ENCODE measurements at regions not wholly inside any gene's neighbourhood (a gene's known extent, or its start where the extent isn't known, plus 50 kb on each side); places are given as distances from the start of the nearest gene placed in this dataset.

DNA sequence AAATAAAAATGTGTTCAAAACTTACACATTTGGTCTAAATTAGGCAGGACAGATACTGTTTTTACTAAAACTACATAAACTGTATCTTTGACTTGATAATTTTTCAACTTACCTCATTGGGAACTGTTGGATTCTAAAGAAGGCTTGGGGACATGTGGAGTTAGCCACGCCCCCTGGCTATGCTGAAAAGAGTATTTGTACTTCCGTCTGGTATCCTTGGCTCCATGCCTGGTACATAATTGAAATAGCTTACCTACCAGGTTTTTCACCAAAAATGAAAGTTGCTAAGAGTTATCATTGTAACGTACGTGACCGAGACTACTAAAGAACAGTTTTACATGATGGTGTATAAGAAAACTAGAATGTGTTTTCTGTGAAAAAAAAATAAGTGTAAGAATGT is 604.8 kb upstream of the IGFBP3 start:
- Histone ChIP-seq H3K27me3 (ENCODE audit: control insufficient read depth, insufficient read depth, low read length) (no peaks in the 10 kb centered on the region), H2BK20ac (ENCODE audit: low read depth, low read length) (no peak overlapping the region), H3K14ac (replicated peaks; ENCODE audit: low read depth, low read length) (no peak overlapping the region), H4K8ac (ENCODE audit: low read depth in 2 of 2, low read length in 2 of 2) (no peak overlapping the region), H2AK5ac (ENCODE audit: low read depth, low read length) (no peak overlapping the region), H2BK120ac (ENCODE audit: low read depth, low read length) (no peak overlapping the region), H3K79me1 (ENCODE audit: low read depth in 1 of 2, low read length in 2 of 2) (no peaks in the 10 kb centered on the region), H2AK9ac (replicated peaks; ENCODE audit: low read depth, low read length, poor library complexity) (no peak overlapping the region), H3K9me1 (ENCODE audit: insufficient read depth, low read length) (peaks cover 4% of the 10 kb centered on the region; the same call in 1 of the 2 replicates), H4K5ac (ENCODE audit: low read depth, low read length) (no peak overlapping the region), H2BK15ac (ENCODE audit: low read depth, low read length) (no peak overlapping the region), H3K4me2 (ENCODE audit: low read depth, low read length) (no peak overlapping the region), H2AFZ (replicated peaks; ENCODE audit: low read length, poor library complexity) (no peak overlapping the region), H2BK5ac (ENCODE audit: low read depth, low read length, poor library complexity, severe bottlenecking) (no peak overlapping the region), H3K9me3 (ENCODE audit: control insufficient read depth, insufficient read depth, low read length) (peaks cover 3% of the 10 kb centered on the region), H3K4ac (ENCODE audit: low read depth, low read length) (no peak overlapping the region), H3K9ac (ENCODE audit: low read depth, low read length) (no peak overlapping the region), H3K36me3 (ENCODE audit: control insufficient read depth, insufficient read depth, low read length) (no peaks in the 10 kb centered on the region), H4K20me1 (ENCODE audit: insufficient read depth, low read length) (no peaks in the 10 kb centered on the region), H3K56ac (ENCODE audit: extremely low read depth, insufficient read depth, low read length) (no peak overlapping the region), H3K4me3 (ENCODE audit: insufficient read depth, low read depth, low read length) (no peak overlapping the region), H4K91ac (ENCODE audit: insufficient read depth, low read depth, low read length) (no peak overlapping the region), H3K27ac (ENCODE audit: insufficient read depth, low read length) (no peak overlapping the region), H3K23ac (ENCODE audit: low read depth, low read length) (no peak overlapping the region), H3K4me1 (ENCODE audit: control insufficient read depth, insufficient read depth, low read length) (no peaks in the 10 kb centered on the region), H3K18ac (ENCODE audit: low read depth, low read length) (no peak overlapping the region)
- no CpG with 5 or more reads among the region's 5 CpGs for WGBS, 2 experiments (ENCODE audit: extremely low coverage in 2 of 2, insufficient read length in 1 of 2)
- ChIA-PET CTCF (no interaction called here), POLR2A (ENCODE audit: unreplicated experiment) (no interaction called here)
- dilution Hi-C loops (cut with HindIII; ENCODE audit: low sequenced_read_pairs, unreplicated experiment) = no loop called here
- in situ Hi-C loops (cut with MboI; ENCODE audit: low sequenced_read_pairs) = no loop called here
- no TSS peak for BruUV-seq (replicated peaks)
- intact Hi-C loops (cut with micrococcal nuclease) = no loop called here
- no peak for TF ChIP-seq RAD21 (IDR thresholded peaks at IDR 0.05; ENCODE audit: low read length)
- TF ChIP-seq SMC3 (IDR thresholded peaks at IDR 0.05; ENCODE audit: low read depth, low read length) = no peak
- TF ChIP-seq MAZ (IDR thresholded peaks at IDR 0.05; ENCODE audit: borderline replicate concordance, low read depth, low read length) = no peak
- TF ChIP-seq, protein P1, sequence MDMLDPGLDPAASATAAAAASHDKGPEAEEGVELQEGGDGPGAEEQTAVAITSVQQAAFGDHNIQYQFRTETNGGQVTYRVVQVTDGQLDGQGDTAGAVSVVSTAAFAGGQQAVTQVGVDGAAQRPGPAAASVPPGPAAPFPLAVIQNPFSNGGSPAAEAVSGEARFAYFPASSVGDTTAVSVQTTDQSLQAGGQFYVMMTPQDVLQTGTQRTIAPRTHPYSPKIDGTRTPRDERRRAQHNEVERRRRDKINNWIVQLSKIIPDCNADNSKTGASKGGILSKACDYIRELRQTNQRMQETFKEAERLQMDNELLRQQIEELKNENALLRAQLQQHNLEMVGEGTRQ (IDR thresholded peaks at IDR 0.05; ENCODE audit: low read depth, low read length) = no peak
- TF ChIP-seq RCOR1 (IDR thresholded peaks at IDR 0.05; ENCODE audit: insufficient replicate concordance, low read length) = no peak
- TF ChIP-seq POLR2A (IDR thresholded peaks at IDR 0.05; ENCODE audit: low read depth, low read length) = no peak
- ATAC-seq (ENCODE audit: low read depth) = no peak
- DNase-seq = no peak

Data from IMR-90 (cell line).